DMS153 treated with DMSO at 0.1 percent for 48 hours (cell line): ENCODE measurements at regions not wholly inside any gene's neighbourhood (a gene's known extent, or its start where the extent isn't known, plus 50 kb on each side); places are given as distances from the start of the nearest gene placed in this dataset.
"Not testable (repeated sequence)": the region's sequence is repeated elsewhere in the genome, so short reads cannot be mapped to it uniquely, and the experiment has no call there.

Source experiments
- DNase-seq: peaks from one replicate; lab custom pipeline; 2025; ENCODE audit not compliant: unreplicated experiment; lab: John Stamatoyannopoulos, UW

DNA sequence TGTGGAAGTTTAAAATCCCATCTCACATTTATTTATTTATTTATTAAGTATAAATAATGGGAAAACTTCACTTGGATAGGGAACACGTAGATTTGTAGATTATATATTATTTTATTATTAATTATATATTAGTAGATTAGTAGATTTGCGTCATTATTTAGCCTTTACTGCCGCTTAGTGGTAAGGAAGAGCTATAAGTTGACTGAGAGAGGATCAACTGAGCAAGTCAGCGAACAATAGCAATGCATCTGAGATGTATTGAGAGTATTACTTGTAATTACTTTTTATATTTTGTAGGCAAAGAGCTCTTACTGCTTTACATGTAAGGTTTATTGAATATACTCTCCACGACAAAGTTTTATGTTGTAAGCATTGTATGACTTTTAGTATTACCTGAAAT lies 244.5 kb upstream of the ANKRD30A start:
- no peak for DNase-seq

DNA sequence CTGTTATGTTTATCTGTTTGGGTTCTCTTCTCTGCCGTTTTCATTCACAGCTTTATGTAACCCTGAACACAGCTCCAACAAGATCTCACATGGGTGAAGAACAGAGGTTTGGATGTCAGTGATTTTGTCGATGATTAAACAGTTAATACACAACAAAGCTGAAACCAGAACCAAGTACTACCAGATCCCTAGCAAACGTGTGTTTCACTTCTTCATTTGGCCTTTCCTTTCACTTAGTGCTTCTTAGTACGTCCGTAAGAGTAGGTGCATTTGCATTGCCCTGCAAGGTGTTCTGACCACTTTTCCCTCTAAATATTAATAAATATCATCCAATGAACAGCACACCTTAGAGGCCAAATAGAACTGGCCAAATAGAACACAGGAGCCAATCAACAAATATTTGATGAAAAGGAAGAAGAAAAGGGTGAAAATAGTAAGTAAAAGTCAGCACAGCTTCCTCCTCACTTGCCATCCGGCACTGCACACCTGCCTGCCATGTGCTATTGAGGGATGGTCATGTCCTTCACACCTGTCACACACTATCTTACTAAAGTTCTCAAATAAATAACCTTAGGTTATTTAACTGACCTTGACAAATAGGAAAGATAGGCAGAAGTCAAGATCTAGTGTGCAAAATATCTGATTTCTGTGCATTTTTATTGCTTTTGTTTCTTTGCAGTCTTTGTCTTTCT lies 252.6 kb upstream of the ANKRD30A start:
- DNase-seq: no peak

DNA sequence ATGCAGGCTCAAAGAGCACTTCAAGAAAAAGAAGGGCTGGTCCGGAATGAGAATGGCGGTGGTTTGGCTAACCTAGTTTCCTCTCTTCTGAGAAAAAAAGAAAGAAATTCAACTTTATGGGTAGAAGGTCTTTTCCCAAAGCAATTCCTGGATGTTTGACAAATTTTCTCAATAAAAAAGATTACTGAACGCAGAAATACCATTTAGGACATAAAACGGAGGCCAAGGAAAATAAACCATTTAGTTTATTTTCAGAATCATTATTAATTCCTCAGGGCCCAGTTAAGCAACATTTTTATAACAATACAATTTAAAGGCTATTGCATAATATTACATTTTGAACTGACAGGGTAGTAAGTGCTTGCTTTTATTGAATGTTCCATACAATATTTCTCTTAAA lies 284.6 kb upstream of the ANKRD30A start:
- no peak for DNase-seq

DNA sequence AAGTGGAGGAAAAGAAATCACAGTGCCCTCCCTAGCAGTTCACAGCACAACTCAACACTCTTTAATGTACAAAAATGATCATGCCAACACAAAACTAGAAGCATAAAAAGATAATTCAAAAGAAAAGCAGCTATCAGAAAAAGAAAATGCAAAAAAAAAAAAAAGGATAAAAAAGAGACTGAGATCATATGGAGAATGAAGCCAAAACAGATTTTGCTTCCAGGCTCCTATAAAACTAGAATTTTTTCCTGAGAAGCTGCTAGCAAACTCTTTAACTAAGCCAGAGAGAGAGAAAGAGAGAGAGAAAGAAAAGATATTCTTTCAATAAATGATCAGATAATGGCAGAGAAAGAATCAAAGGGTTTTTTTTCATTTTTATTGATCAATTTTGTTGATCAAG lies 288.0 kb upstream of the ANKRD30A start:
- no peak for DNase-seq

DNA sequence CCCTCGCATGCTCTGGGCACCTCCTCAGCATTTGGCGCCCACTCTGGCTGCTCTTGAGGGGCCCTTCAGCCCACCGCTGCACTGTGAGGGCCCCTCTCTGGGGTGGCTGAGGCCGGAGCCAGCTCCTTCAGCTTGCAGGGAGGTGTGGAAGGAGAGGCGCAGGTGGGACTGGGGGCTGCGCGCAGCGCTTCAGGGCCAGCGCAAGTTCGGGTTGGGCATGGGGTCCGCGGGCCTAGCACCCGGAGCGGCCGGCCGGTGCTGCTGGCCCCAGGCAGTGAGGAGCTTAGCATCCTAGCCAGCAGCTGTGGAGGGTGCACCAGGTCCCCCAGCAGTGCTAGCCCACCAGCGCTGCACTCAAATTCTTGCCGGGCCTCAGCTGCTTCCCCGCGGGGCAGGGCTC lies 305.6 kb upstream of the ANKRD30A start:
- no peak for DNase-seq

DNA sequence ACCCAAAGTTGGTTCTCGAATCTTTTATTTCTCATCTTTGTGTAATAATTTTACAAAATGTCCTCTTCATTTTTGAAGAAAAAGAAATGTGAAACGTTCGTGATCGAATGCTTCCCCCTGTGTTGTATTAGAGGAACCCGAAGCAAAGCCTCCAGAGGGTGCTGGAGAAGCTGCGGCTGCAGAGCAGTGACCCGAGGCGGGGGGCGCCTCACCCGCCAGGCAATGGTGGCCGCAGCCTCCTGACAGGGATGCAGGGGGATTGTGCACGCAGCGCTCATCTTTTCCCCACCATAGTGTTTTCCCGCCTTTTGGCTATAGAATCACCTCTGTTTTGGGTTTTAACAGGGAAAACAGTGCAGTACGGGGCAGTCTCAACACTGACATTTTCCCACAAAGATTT lies 307.5 kb upstream of the ANKRD30A start:
- DNase-seq: no peak

DNA sequence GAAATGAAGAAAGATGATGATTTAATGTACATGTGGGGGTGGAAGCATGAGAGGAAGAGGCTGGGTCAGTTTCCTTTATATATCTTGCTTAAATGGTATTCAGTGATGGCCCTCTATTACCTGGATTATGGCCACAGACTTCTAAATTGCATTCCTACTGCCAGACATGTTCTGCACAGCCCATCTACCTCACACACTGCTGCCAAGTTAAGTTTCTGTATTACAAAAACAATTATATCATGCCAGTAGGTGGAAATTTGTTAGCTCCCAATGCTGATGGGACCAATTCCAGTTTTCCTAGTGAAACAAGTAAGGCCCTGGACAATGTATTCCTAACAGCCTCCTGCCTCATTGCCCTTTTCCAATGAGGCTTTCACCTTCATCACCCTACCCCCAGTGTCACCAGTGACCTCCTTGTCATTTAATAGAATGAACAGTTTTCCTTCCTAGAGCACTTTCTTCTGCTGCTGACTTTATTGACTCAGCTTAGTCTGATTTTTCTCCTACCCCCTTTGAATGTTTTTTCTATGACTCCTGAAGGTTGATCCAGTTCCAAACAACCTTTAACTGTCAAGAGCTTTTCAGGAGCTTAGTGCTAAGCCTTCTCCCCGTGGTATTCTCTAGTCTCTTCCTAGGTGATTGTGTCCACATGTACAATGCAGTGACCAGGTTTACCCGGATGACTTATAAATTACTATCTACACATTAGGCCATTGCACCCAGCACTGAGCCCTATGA lies 316.6 kb upstream of the ANKRD30A start:
- no peak for DNase-seq

DNA sequence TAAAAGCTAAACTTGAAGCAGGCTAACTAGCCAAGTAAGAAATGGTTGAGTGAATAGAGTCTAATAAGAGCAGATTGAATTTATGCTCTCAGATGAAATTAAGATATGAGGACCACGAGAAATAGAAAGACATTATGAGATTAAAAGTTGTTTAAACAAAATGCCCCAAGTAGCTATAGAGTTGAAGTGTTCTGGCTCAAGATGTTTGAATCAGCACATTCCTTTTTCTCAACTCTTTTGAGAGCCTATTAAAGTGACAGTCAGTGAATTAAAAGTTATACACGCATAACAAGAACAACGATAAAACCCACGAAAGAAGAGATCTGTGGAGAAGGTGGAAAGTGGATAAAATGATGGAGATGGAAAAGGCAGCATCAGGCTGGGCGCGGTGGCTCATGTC lies 322.2 kb upstream of the ANKRD30A start:
- no peak for DNase-seq

DNA sequence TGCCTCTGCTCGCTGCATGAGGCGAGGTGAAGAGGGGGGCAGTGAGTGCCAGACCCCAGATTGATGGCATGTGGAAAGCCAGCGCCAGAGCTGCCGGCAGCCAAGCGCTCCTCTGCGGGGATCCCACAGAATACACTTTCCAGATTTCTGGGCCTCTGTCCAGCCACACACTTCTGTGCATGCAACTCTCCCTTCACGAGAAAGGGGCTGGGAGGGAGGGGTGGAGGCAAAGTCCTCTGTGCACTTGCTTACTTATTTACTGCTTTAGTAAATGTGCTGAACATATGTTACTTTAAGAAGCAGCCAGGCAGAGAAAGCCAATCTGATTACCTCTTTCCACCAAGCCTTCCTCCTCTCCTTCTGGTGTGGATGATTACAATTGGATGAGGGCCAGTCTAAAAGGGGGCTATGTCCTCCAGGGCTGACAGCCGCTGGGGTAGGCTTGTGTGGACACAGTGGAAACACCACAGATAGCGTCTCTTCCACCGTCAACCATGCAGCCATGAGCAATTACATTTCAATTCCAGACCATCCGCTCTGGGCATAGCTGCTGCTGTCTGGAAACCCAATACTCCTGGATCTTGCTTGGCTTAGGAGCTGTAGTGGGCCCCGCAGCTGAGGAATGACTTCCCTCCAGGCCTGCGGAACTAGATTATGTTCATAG lies 322.8 kb upstream of the ANKRD30A start:
- DNase-seq: no peak

DNA sequence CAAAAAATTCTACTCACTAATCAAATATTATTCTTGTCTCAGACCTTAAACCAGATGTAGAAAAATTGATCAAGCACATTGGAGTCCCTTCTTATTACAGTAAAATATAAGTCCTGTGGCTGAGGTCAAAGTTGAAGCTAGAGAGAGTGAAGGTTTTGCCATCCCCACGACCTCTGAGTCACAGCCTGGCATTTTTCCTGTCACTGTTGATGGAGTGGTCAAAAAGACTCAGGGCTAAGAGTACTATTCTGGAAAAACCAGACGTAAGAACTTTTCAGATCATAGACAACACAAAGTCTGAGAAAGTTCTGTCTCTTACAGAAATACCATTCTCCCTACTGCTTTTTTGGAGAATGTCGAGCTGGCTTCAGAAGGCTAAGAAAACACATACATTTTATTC lies 323.7 kb upstream of the ANKRD30A start:
- DNase-seq: no peak

DNA sequence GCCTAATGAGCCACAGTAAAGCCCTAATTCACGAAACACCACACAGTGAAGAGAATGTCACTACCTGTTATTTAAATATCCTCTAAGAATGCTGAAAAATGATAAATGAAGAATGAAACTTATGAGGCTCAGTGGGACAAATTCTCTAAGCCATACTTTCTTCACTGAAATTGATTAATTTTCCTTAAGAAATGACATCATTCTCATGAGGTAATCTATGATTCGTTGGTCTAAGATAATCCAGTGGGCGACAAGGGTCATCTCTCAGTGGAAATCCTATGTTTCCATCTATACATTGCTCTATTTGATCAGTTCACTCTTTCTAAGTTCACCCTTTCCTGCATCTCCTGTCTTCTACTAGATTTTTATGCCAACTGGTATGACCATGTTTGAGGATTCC lies 330.4 kb upstream of the ANKRD30A start:
- DNase-seq: no peak

DNA sequence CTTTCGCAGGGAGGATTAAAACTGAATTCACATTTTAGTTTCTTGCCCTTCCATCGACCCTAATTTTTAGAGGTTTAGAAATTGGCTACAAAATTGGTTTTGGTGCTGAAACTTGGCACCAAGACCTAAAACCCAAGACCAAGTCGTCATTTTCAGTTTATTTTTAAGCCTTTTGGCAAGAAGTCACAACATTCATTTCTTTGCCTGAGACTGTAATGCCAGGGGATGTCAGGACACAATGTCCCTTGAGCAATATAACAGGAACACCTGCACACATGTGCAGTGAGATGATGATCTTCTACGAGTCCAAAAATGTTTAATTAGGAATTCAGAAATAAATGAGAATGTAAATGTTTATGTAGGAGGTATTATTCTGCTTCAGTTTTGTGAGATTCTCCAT lies 335.4 kb upstream of the ANKRD30A start:
- no peak for DNase-seq

DNA sequence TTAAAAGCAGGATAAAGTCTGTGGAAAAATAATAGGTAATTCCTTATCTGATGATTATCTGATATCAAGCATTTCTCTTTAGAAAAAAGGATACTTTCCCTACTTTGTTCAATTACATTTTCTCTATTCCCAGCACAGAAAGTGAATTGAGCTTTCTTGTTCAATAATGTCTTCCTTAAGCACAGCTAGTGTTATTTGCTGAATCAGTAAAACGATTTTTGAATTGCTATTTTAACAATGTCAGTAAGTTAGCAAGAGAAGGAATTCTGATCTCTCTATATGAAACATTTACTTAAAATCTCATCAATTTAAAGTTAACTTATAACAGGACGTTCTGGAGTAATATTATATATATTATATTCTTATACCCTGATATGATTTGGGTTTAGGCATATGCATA lies 337.2 kb upstream of the ANKRD30A start:
- no peak for DNase-seq

DNA sequence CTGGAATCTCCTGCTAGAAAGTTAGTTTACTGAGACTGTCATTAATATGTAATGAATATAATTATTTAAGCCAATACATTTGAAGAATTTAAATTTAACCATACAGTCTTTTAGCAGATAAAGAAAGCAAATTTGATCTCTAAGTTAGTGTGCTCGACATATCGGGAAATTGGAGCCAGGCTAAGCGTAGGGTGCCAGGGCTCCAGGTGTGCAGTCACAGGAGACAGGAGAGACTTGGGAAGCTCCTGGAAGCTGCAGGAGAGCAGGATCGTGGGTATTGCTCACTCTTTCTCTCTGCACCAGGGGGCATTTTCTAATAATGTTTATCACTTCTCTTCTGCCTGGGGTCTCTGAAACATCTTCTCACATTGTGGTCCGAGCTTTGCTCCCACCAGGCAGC lies 342.0 kb upstream of the ANKRD30A start:
- DNase-seq: no peak

DNA sequence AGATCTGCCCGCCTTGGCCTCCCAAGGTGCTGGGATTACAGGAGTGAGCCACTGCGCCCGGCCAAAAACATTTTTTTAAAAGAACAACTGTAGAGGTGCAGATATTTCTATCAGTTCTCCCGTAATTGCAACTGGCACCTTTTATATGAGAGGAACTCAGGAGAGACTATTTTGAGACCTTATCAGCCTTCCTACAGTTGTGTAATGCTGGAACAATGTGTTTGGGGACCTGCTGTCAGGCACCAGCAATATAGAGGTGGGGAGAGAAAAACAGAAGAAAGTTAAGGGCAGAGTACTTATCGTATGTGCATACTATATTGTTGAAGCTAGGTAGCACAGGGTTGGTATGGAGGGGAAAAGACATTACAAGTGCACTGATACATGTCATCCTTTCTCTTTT lies 343.8 kb upstream of the ANKRD30A start:
- no peak for DNase-seq

DNA sequence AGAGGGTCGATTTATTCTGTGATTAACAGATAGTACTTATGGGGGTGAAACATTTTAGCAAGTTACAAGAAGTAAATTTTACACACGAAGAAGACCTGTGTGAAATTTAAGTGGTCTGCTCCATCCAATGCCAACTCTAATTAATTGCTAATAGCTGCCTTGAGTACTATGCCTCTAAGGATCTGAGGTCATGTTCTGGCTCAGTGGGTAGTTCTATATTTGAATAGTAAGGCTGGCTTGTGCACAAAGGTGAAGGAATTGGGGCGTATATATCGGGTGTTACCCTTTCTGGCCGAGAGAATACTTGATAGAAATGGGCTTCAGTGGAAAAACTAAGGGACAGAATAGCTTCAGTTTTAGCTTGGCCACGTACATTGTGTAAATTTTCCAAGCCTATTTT lies 345.2 kb upstream of the ANKRD30A start:
- DNase-seq: no peak

DNA sequence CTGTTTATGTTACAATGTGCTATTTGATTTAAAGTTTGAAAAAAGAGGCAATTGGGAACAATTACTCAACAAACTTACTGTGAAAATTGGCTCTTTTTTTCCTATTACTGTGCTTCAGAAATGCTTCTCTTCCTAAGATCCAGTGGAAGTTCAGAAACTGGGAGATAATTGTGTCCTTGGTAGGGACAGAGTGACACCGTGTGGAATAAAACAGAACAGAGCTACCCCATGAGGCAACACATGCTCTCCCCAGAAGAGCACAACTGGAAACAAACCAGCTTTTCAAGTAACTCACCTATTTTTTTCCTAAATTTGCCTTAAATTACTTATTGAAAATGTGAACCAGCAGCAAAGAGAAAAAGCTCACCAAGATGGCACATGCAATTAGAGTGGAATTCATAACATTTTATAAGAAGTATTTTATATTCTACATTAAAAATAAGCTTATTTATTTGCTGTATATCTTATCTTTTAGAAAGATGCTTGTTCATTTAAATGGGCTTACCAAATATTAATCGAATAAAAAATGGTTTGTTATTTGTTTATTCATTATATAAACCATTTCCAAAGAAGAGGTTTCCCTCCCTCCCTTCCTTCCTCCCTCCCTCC lies 346.1 kb upstream of the ANKRD30A start:
- no peak for DNase-seq

DNA sequence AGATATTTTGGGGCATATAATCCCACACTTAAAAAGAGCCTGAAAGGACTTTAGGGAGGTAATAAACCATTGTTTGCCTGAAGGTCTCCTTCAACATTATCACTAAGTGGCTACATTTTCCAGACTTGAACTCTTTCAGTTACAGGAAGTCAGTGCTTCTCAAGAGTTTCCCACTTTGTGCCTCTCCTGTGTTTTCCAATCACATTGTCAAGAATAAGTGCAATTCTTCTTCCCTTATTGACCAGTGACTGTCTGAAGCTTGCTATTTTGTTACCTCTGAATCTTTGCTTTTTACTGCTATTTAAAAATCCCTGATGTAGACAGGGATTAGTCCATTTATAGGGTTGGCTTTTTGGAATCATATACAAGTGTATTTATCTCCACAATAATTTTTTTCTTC lies 346.7 kb upstream of the ANKRD30A start:
- DNase-seq: no peak

DNA sequence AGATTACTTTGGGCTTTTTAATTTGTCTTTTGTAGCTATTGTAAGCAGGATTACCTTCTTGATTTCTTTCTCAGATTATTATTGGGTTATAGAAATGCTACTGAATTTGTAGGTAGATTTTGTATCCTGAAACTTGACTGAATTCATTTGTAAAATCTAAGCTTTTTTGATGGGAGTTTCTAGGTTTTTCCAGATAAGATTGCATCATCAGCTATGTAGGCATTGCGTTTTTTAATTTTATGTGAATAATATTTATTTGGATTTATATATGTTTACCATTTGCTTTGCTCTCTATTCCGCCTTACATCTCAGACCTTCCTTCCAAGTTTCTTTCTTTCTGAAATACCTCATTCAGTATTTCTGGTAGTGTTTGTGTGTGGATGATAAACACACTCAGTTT lies 351.7 kb upstream of the ANKRD30A start:
- DNase-seq: no peak

DNA sequence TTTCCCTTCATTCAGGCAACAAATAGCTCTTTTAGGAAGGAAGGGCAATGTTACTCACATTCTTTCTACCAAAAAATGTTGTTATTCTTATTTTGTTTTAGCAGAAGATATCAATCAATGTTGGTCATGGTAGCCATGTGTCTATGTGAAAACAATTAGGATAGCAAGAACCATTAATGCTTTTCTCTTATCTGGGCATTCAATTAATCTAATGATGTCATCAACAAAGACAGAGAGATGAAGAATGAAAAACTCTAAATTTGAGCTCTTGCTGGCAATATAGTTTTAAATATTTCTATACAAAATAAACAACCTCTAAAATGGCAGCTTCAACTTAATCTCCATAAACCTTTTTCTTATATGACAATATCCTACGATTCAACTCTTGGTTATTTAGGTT lies 353.7 kb upstream of the ANKRD30A start:
- no peak for DNase-seq

DNA sequence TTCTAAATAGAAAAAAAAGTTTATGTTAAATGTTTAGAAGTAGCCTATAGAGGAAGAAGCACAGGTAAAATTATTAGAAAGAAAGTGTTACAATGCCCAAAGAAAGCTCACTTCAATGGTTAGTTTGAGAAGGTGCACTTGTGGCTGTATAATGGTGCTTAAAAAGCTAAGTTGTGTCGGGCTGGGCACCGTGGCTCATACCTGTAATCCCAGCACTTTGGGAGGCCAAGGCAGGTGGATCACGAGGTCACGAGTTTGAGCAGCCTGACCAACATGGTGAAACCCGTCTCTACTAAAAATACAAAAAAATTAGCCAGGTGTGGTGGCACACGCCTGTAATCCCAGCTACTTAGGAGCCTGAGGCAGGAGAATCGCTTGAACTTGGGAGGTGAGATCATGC lies 355.7 kb upstream of the ANKRD30A start:
- not testable (repeated sequence) for DNase-seq

DNA sequence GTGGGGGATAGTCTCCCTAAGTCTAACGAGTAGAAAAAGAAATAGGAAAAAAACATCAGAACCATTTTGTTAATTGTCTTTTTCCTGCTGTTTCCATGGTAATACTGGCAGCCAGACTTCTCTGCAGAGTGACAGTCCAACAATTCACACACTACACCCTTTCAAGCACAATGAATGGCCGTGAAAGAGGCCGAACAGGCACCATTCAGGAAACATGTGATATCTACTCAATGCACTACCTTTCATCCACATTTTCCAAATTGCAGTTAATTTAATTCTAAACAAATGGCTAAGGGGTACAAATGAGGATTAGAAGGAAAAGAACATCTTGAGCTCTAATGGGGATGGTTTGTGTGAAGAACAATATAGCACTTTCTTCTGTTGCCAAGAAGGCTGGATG lies 358.5 kb upstream of the ANKRD30A start:
- DNase-seq: no peak
